Ishikawa (cell line): ENCODE measurements at regions not wholly inside any gene's neighbourhood (a gene's known extent, or its start where the extent isn't known, plus 50 kb on each side); places are given as distances from the start of the nearest gene placed in this dataset.

Experiments used
- CEBPB ChIP-seq: IDR thresholded peaks from 2 replicates; pipeline ENCODE4 v1.6.1; 2012
- CREB1 ChIP-seq: IDR thresholded peaks from 2 replicates; pipeline ENCODE4 v1.6.1; 2012; ENCODE audit warnings: low read depth
- EP300 ChIP-seq: IDR thresholded peaks from 2 replicates; pipeline ENCODE4 v1.6.1; 2012; ENCODE audit warnings: borderline replicate concordance
- FOXM1 ChIP-seq: IDR thresholded peaks from 2 replicates; pipeline ENCODE4 v1.6.1; 2012; ENCODE audit warnings: low read depth, borderline replicate concordance
- MAX ChIP-seq: IDR thresholded peaks from 2 replicates; pipeline ENCODE4 v1.6.1; 2012
- NFIC ChIP-seq: IDR thresholded peaks from 2 replicates; pipeline ENCODE4 v1.6.1; 2012
- RAD21 ChIP-seq: IDR thresholded peaks from 2 replicates; pipeline ENCODE4 v1.6.1; 2012; ENCODE audit warnings: low read depth
- REST ChIP-seq: IDR thresholded peaks from 2 replicates; pipeline ENCODE4 v1.6.1; 2012; ENCODE audit warnings: low read depth, mild to moderate bottlenecking
- TAF1 ChIP-seq: IDR thresholded peaks from 2 replicates; pipeline ENCODE4 v1.6.1; 2012; ENCODE audit warnings: low read depth, mild to moderate bottlenecking
- TCF12 ChIP-seq: IDR thresholded peaks from 2 replicates; pipeline ENCODE4 v1.6.1; 2012; ENCODE audit warnings: low read depth
- TEAD4 ChIP-seq: IDR thresholded peaks from 2 replicates; pipeline ENCODE4 v1.6.1; 2012
- USF1 ChIP-seq: IDR thresholded peaks from 2 replicates; pipeline ENCODE4 v1.6.1; 2012
- YY1 ChIP-seq: IDR thresholded peaks from 2 replicates; pipeline ENCODE4 v1.6.1; 2012; ENCODE audit warnings: low read depth
- ZBTB7A ChIP-seq: IDR thresholded peaks from 2 replicates; pipeline ENCODE4 v1.6.1; 2012; ENCODE audit warnings: low read depth

GRCh38 chrX:76517544-76517943 is 90.0 kb downstream of the MAGEE1 start:
- TF ChIP-seq RAD21 = no peak
- no peak for TF ChIP-seq FOXM1
- TF ChIP-seq CEBPB = no peak
- TF ChIP-seq TCF12 = no peak
- TF ChIP-seq REST = no peak
- TF ChIP-seq MAX = no peak
- TF ChIP-seq YY1 = no peak
- TF ChIP-seq TEAD4 = no peak
- TF ChIP-seq USF1 = no peak
- TF ChIP-seq TAF1 = no peak
- TF ChIP-seq NFIC = no peak
- TF ChIP-seq EP300 = no peak
- no peak for TF ChIP-seq ZBTB7A
- TF ChIP-seq CREB1 = no peak
